Body of pancreas (tissue), 4 donors: ENCODE measurements at regions not wholly inside any gene's neighbourhood (a gene's known extent, or its start where the extent isn't known, plus 50 kb on each side); places are given as distances from the start of the nearest gene placed in this dataset.

ENCODE experiments used
- ATAC-seq: fragments of 150-250 bp; one replicate; pipeline ENCODE4 v1.9.1; 2016
- DNase-seq, 4 donors: peaks; one replicate each; pipeline ENCODE4 v3.0.0-alpha.2; 2019
- H3K27ac ChIP-seq, 4 donors: fragments of 200-600 bp; sonication (generic); 1 replicate in 3 of 4; 2 replicates in 1 of 4; pipeline versions ENCODE4 v1.5.1 to v1.6.1; 2016 to 2019; ENCODE audit warnings: mild to moderate bottlenecking in 1 of 4, mixed read lengths in 1 of 4, moderate library complexity in 1 of 4
- H3K27me3 ChIP-seq, 2 donors: fragments of 200-600 bp; sonication (generic); one replicate each; pipeline ENCODE4 v1.6.0; 2016; ENCODE audit warnings: mild to moderate bottlenecking in 1 of 2
- H3K36me3 ChIP-seq, 2 donors: fragments of 200-600 bp; sonication (generic); replicated peaks in 1 of 2; 2 replicates each; pipeline ENCODE4 v1.5.1; 2016; ENCODE audit warnings: low read depth in 2 of 2; ENCODE audit not compliant: insufficient read depth in 1 of 2
- H3K4me1 ChIP-seq: fragments of 200-600 bp; sonication (generic); one replicate; pipeline ENCODE4 v1.6.0; 2016
- H3K4me3 ChIP-seq, 2 donors: fragments of 200-600 bp; sonication (generic); 1 replicate in 1 of 2; 2 replicates in 1 of 2; pipeline ENCODE4 v1.5.1; 2016 to 2019
- H3K9me3 ChIP-seq, 3 donors: fragments of 200-600 bp; sonication (generic); 1 replicate in 2 of 3; 2 replicates in 1 of 3; pipeline ENCODE4 v1.5.1; 2016
- CTCF ChIP-seq, 7 experiments: fragments of 450-650 bp in 4 of 7; fragments of 200-600 bp in 3 of 7; sonication (generic) in 3 of 7; IDR thresholded peaks; one replicate each; pipeline ENCODE4 v1.5.1; 2016 to 2019; ENCODE audit warnings: antibody characterized with exemption in 7 of 7
- POLR2A ChIP-seq, 3 donors: fragments of 450-650 bp; IDR thresholded peaks; one replicate each; pipeline ENCODE4 v1.6.1; 2016; ENCODE audit warnings: antibody characterized with exemption in 3 of 3, mild to moderate bottlenecking in 2 of 3
- WGBS, 2 donors: methylation state at CpG; one replicate each; pipeline ENCODE4 v1.1.5; 2017; 5-methylcytosine and 5-hydroxymethylcytosine counted together
- intact Hi-C: fragments of 100-400 bp; cut with DNase I; formaldehyde crosslinking; loops from one replicate; pipeline ENCODE4 v1.15.1; 2023

GRCh38 chr12:105852496-105852895, 286.3 kb downstream of the NUAK1 start:
- no peak for ATAC-seq
- no peak for DNase-seq
- H3K9me3 ChIP-seq, result no peaks in the 10 kb centered on the region
- H3K36me3 ChIP-seq, result no peaks in the 10 kb centered on the region
- H3K4me3 ChIP-seq, result no peak overlapping the region
- intact Hi-C loops, result no loop called here
- 54 to 69% methylated on average over 7 of the region's 7 CpGs for WGBS, 2 donors
- no peaks in the 10 kb centered on the region for H3K27me3 ChIP-seq
- TF ChIP-seq CTCF (IDR thresholded peaks at IDR 0.05) (no peak), POLR2A (IDR thresholded peaks at IDR 0.05) (no peak)
- H3K4me1 ChIP-seq, result no peaks in the 10 kb centered on the region
- no peak overlapping the region for H3K27ac ChIP-seq

- no peaks in the 10 kb centered on the region for H3K27me3 ChIP-seq
- H3K27ac ChIP-seq, result no peak overlapping the region
- 44 to 59% methylated on average over 2 of the region's 2 CpGs for WGBS, 2 donors
- no peaks in the 10 kb centered on the region for H3K36me3 ChIP-seq
- DNase-seq (no peak), ATAC-seq (no peak)
- no peak overlapping the region for H3K4me3 ChIP-seq
- H3K4me1 ChIP-seq, result no peaks in the 10 kb centered on the region
- no peaks in the 10 kb centered on the region for H3K9me3 ChIP-seq
- TF ChIP-seq POLR2A (IDR thresholded peaks at IDR 0.05) (no peak), CTCF (IDR thresholded peaks at IDR 0.05) (no peak)
- intact Hi-C loops, result no loop called here
These were observed 285.8 kb downstream of the NUAK1 start for GRCh38 chr12:105852951-105853350.

- WGBS, 2 donors, result 50 to 57% methylated on average over 2 of the region's 2 CpGs
- H3K27ac ChIP-seq, result no peak overlapping the region
- H3K4me3 ChIP-seq, result no peak overlapping the region
- H3K9me3 ChIP-seq, result no peaks in the 10 kb centered on the region
- H3K4me1 ChIP-seq, result no peaks in the 10 kb centered on the region
- DNase-seq (no peak), ATAC-seq (no peak)
- intact Hi-C loops, result no loop called here
- TF ChIP-seq POLR2A (IDR thresholded peaks at IDR 0.05), result no peak
- no peak for TF ChIP-seq CTCF (IDR thresholded peaks at IDR 0.05)
- no peaks in the 10 kb centered on the region for H3K27me3 ChIP-seq
- H3K36me3 ChIP-seq, result no peaks in the 10 kb centered on the region
These were observed 284.7 kb downstream of the NUAK1 start for GRCh38 chr12:105854071-105854470.

- Histone ChIP-seq H3K9me3 (no peaks in the 10 kb centered on the region), H3K36me3 (no peaks in the 10 kb centered on the region), H3K4me3 (no peak overlapping the region), H3K27ac (no peak overlapping the region), H3K4me1 (no peaks in the 10 kb centered on the region), H3K27me3 (no peaks in the 10 kb centered on the region)
- 82 to 83% methylated on average over 3 of the region's 3 CpGs for WGBS, 2 donors
- intact Hi-C loops, result no loop called here
- TF ChIP-seq CTCF (IDR thresholded peaks at IDR 0.05) (no peak), POLR2A (IDR thresholded peaks at IDR 0.05) (no peak)
- ATAC-seq, result no peak
- DNase-seq, result no peak
These were observed 283.2 kb downstream of the NUAK1 start for GRCh38 chr12:105855361-105856047.

- Histone ChIP-seq H3K27me3 (no peaks in the 10 kb centered on the region), H3K9me3 (no peaks in the 10 kb centered on the region), H3K36me3 (no peaks in the 10 kb centered on the region), H3K4me3 (no peak overlapping the region), H3K4me1 (no peaks in the 10 kb centered on the region), H3K27ac (no peak overlapping the region)
- intact Hi-C loops, result no loop called here
- DNase-seq, result no peak
- TF ChIP-seq CTCF (IDR thresholded peaks at IDR 0.05), result no peak
- no peak for TF ChIP-seq POLR2A (IDR thresholded peaks at IDR 0.05)
- ATAC-seq, result no peak
- 27 to 44% methylated on average over 2 of the region's 2 CpGs for WGBS, 2 donors
These were observed 282.7 kb downstream of the NUAK1 start for GRCh38 chr12:105856048-105856405.
